HG03135 (cell line): ENCODE measurements at regions not wholly inside any gene's neighbourhood (a gene's known extent, or its start where the extent isn't known, plus 50 kb on each side); places are given as distances from the start of the nearest gene placed in this dataset.
"Not testable (repeated sequence)": the region's sequence is repeated elsewhere in the genome, so short reads cannot be mapped to it uniquely, and the experiment has no call there.

Experiments
- ATAC-seq: cut with Tn5 transposase; IDR thresholded peaks from one replicate; pipeline ENCODE4 v1.9.1; 2021; ENCODE audit warnings: mild to moderate bottlenecking, moderate library complexity; ENCODE audit not compliant: unreplicated experiment

DNA sequence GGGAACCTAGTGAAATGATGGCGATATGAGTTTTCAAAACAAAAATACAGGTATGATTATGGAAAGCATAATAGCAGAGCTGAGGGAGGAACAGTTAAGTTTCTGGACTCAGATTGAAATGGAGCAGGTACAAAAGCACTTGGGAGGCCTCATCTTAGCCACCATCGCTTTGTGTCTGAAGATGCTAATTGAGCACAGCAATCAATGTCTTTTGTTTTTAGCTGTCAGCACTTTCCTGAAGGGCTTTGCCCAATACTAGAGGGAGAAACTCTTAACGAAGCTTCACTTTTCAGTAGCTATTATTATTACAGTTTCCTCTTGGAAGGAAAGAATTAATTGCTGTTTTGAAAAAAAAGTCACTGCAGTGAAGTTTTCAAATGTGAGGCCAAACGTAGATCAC lies 348.7 kb downstream of the RWDD3 start:
- no peak for ATAC-seq

- no peak for ATAC-seq
Measured at GRCh38 chr1:95583661-95584210, 349.7 kb downstream of the RWDD3 start.

DNA sequence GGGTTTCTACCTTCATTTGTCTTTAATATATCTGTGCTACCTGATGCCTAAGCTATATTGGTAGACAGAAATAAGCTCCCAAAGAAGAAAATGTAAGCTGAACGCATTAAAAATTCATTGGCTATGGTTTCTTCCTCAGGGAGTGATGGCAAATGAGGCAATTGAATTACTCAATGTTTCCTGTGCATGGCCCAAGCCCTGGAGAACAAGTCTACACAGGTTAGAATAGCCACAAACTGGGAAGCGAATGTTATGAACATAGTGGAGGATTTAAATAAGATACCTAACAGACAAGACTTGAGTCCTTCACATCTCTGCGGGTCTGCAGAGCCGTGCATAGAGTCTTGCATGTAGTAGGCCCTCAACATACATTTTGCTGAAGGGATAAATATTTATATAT lies 350.3 kb downstream of the RWDD3 start:
- no peak for ATAC-seq

- ATAC-seq = no peak
Measured at GRCh38 chr1:95604771-95605170, 370.8 kb downstream of the RWDD3 start.

DNA sequence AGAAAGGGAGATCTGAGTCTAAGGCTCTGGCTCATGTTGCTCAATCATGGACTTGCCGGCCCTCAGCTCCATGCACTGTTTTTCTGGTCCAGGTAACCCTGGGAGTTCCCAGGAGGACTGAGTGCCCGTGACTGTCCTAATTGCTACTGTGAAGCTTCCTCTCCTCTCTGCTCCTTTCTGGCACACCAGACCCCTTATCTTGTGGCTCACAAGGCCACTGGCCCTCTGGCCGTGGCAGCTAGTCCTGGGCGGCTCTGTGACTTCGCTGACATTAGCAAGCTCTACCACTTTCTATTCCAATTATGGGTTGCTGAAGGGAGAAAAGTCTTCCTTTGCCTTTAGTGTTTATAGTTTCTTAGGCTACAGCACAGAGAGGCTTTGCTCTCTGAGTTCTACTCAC lies 380.2 kb downstream of the RWDD3 start:
- ATAC-seq = no peak

- no peak for ATAC-seq
Measured at GRCh38 chr1:95615421-95615820, 381.4 kb downstream of the RWDD3 start.

- no peak for ATAC-seq
Measured at GRCh38 chr1:95620076-95620475, 386.1 kb downstream of the RWDD3 start.

GRCh38 chr1:95622609-95623008 lies 388.6 kb downstream of the RWDD3 start:
- no peak for ATAC-seq

GRCh38 chr1:95625224-95625623 lies 391.2 kb downstream of the RWDD3 start:
- ATAC-seq = no peak

GRCh38 chr1:95627244-95627643 lies 393.2 kb downstream of the RWDD3 start:
- no peak for ATAC-seq

DNA sequence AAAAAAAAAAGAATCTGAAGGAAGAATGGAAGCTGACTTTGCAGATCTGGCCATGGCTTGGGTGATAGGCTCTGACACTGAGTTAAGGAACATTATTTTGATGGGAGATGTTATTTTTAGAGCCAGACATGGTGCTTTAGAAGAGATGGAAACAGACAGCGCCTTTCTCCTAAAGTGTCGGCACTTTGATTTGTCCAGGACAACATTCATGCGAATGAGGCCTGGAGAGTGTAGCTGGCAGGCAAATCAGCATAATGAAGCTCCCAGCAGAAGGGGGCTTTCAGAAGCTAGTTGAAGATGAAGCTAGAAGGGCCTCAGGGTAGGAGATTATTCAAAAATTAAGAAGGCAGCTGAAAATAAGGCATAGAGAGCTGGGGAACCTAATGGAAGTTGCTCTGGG lies 397.7 kb downstream of the RWDD3 start:
- no peak for ATAC-seq

DNA sequence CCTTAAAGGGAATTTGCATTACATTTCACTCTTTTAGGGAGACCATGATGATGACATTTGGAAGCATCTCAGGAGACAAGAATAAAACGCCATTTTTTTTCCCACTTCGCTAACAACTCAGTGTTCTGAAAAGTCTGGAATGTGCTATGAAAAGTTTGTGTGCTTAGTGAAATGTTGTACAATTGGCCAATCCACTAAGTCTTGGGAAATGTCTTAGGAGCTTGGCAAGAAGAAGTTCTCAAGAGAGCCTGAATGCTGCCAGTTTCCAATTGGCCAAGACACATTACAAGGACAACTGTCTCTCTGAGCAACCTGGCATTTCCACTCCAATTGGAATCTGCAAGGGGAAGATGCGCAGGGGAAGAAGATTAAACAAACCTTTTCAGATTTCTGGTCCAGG lies 401.8 kb downstream of the RWDD3 start:
- ATAC-seq = no peak

- no peak for ATAC-seq
Measured at GRCh38 chr1:95636897-95637296, 402.9 kb downstream of the RWDD3 start.

- no peak for ATAC-seq
Measured at GRCh38 chr1:95640746-95641145, 406.7 kb downstream of the RWDD3 start.

- no peak for ATAC-seq
Measured at GRCh38 chr1:95641386-95641785, 407.4 kb downstream of the RWDD3 start.

DNA sequence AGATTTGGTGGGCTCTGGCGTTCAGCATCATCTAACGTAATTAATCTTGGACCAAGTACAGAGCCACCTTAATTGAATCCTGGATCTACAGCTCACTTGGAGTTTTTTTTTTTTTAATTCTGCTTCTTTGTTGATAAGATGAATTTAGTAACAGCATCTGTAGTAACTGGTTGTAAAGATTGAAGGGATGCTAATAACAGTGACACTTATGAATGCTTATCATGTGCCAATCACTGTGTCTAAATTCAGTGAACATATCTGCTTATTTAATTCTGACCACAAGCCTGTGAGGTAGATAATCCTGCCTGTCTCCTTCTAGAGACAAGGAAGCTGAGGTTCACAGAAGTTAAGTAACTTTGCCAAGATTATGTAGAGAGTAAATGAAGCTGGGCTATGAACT lies 408.0 kb downstream of the RWDD3 start:
- ATAC-seq = no peak

DNA sequence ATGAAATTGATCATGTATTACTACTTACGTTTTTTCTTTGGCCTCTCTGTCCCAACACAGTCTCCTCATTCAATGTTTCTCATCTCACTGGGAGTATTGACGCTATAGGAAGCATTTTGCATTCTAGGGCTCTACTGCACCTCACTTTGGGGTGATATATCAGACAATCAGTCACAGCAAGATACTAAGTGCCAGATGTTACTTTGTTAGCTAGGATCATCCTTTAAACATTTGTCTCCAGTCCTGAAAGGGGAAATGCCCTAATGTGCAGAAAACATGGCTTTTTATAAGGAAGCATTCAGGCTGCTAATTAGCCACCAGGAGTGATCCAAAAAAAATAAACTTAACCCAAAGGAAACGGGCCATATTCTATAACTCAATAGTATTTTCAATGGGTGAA lies 409.1 kb downstream of the RWDD3 start:
- ATAC-seq = no peak

DNA sequence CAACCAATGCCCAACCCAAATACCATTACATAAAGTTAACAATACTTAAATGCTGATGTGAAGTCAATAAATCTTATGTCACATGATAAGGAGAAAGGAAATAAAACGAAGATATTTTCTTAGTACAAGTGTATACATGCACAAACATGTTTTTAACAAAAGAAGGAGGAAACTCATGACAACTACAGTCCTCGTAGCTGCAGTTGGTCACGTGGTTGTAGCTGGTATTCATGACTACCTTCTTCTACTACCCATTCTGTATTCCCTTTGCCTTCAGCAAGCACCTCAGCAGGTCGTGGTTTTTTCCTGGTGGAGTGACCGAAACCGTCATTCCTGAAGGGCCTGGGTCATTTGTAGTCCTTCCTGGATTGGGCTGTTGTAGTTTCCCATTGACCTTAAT lies 411.1 kb downstream of the RWDD3 start:
- ATAC-seq = not testable (repeated sequence)

DNA sequence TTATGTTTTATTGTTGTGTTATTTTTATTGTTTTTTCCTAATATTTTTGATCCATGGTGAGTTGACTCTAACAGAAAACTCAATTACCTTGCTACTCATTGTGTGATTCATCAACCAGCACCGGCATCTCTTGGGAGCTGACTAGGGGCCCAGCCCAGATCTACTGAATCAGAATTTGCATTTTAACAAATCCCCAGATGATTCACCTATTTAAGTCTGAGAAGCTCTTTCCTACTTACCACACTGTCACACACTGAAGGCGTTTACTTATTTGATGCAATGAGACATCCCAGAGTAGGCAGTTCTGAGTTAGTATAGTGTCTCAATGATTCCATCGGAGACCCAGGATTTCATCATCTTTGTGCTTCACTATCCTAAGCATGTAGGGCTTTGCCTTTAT lies 416.6 kb downstream of the RWDD3 start:
- no peak for ATAC-seq

GRCh38 chr1:95652423-95652965 lies 418.5 kb downstream of the RWDD3 start:
- ATAC-seq = no peak

DNA sequence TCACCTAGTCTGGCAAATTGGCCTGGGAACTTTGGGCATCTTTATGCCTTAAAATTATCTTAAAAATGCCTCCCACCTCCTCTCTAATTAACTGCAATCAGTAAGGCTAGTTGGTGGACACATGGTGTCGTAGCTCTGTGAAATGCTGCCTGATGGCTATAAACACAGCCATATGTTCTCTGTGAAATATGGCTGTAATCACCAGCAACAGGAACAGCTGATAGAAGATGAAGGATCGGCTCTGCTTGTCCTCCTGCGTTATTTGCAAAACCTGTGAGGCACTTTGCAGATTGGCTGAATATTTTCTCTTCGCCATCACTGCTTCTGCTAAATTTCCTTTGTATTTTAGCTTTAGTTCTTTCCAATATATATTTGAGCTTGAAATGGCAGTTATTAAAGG lies 419.6 kb downstream of the RWDD3 start:
- no peak for ATAC-seq

DNA sequence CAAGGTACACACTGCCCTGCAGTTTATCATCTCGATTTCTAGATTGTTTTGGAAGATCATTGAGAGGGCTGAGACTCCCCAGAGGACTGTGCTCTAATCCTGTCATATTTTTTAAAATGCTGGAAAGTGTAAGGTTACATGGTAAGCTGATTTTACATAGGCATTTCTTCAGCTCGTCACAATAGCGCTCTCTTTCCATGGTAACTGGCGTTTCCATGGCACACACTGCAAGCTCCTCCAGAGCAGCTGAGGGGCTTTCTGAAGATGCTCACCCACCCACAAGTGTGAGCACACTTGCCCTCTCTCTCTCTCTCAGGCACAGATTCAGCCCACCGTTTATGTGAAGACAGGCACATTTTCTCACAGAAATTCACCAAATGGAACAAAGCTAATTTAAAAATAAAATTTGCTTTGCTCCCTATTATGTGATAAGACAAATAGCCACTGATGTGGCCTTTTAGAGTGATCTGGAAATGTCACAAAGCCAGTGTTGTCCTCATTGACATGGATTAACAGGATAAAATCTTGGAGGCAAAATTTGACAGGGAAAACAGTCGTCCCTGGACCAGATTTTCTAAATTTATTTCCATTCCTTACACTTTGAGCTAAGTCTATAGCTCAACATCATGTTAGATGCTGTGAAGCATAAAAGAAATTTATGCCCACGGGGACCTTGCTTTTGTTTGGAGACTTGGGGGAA lies 421.5 kb downstream of the RWDD3 start:
- no peak for ATAC-seq

GRCh38 chr1:95657248-95657647 lies 423.2 kb downstream of the RWDD3 start:
- ATAC-seq = no peak
